GM12875 (cell line): ENCODE measurements at regions not wholly inside any gene's neighbourhood (a gene's known extent, or its start where the extent isn't known, plus 50 kb on each side); places are given as distances from the start of the nearest gene placed in this dataset.

Experiments used
- H3K4me3 ChIP-seq: one replicate; pipeline ENCODE4 v1.5.1; 2011; ENCODE audit warnings: low read depth, low read length, control low read depth
- TF ChIP-seq, protein P1 (sequence below): IDR thresholded peaks from 2 replicates; pipeline ENCODE4 v1.5.1; 2011; ENCODE audit warnings: low read depth, mild to moderate bottlenecking, control low read depth, inconsistent platforms, low read length, moderate library complexity, borderline replicate concordance; ENCODE audit not compliant: insufficient read depth

DNA sequence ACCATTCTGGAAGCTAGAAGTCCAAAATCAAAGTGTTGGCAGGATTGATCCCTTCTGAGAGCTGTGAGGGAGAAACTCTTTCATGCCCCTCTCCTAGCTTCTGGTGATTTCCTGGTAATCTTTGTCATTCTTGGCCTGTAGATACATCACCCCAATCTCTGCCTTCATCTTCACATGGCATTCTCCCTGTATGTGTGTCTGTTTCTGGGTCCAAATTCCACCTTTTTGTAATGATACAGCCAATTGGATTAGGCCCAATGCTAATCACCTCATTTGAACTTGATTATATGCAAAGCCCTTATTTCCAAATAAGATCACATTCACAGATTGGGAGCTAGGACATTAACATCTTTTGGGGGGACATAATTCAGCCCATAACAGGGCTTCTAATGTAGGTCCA, 76.9 kb upstream of the MBIP start:
- TF ChIP-seq, protein P1, sequence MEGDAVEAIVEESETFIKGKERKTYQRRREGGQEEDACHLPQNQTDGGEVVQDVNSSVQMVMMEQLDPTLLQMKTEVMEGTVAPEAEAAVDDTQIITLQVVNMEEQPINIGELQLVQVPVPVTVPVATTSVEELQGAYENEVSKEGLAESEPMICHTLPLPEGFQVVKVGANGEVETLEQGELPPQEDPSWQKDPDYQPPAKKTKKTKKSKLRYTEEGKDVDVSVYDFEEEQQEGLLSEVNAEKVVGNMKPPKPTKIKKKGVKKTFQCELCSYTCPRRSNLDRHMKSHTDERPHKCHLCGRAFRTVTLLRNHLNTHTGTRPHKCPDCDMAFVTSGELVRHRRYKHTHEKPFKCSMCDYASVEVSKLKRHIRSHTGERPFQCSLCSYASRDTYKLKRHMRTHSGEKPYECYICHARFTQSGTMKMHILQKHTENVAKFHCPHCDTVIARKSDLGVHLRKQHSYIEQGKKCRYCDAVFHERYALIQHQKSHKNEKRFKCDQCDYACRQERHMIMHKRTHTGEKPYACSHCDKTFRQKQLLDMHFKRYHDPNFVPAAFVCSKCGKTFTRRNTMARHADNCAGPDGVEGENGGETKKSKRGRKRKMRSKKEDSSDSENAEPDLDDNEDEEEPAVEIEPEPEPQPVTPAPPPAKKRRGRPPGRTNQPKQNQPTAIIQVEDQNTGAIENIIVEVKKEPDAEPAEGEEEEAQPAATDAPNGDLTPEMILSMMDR: no peak
- H3K4me3 ChIP-seq: no peak overlapping the region

DNA sequence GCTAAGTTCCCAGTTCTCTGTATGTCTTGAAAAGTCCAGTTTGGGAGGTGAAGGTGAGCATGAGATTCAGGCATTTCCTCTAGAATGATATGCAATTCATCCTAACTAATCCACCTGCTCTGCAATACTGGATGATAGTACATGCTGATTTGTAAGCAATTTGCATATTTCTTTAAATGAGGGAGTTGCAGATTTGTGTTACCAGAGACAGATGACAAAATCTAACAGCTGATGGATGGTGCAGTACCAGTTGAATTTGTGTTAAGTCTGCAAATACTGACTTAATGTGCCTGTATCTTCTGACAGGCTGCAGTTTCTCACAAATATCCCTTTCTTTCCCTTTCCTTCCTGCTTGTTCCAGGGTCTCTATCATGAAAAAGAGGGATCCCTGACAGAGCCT, 76.4 kb upstream of the MBIP start:
- TF ChIP-seq, protein P1: no peak
- H3K4me3 ChIP-seq: no peak overlapping the region

DNA sequence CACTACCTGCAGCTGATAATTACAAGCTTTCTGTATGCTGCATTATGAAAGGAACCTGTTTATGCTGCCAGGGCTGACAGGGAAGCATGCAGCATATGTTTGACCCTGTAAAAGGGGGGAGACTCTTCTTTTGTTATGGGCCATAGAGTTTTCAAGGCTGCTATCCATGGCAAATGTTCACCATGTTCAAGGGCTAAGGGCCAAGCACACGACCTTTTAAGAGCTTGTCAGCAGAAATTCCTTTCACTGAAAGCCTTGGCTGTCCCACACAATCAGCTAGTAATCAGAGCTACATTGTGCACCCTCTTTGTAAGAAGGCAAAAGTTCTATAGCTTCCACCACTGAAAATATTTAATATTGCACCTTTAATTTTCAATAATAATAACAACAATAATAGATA, 74.2 kb upstream of the MBIP start:
- no peak overlapping the region for H3K4me3 ChIP-seq
- TF ChIP-seq, protein P1: no peak

DNA sequence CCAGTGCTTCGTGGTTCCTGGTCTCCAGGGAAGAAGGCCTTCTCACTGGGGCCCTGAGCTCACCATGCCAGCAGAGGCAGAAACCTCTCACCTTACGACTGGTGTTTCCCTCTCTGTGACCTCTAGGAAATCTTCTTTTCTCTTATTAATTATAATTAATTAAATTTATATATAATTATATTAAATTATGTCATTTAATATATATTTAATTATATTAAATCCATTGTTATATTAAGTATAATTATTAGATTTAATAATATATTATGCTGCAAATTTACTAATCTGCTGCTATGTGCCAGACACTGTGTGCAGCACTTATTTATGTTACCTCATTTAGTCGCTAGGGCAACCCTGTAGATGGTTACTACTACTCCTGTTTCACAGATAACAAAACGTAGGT, 70.3 kb upstream of the MBIP start:
- no peak overlapping the region for H3K4me3 ChIP-seq
- TF ChIP-seq, protein P1: no peak

DNA sequence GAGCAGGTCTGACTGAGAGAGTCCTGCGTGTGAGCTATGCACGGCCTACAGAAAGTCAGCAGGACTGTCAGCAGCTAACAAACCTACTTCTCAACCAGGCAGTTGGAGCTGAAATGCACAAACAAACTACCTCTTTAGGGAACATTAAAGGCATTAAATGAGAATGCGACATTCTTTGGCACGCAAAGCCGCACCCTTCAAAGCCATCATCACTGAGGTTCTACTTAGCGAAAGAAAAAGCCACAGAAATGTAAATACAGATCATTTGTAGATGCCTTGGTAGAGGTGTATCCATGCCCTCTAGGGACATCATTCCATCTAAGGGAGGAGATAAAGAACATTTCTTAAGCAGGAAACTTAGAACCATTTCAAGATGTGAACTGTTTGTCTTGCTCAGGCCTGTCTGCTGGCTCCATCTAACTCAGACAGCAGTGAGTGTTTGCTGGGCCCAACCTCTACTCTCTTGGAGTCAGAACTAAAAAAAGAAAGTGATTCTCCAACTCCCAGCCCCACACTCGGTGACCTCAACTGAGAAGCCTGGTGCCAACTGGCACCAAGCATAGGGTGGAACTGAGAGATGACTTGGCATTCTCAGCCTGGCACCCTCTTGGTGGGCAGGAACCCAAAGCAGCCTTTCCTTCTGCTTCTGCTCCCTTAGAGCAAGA, 63.5 kb upstream of the MBIP start:
- TF ChIP-seq, protein P1: no peak
- H3K4me3 ChIP-seq: no peak overlapping the region

DNA sequence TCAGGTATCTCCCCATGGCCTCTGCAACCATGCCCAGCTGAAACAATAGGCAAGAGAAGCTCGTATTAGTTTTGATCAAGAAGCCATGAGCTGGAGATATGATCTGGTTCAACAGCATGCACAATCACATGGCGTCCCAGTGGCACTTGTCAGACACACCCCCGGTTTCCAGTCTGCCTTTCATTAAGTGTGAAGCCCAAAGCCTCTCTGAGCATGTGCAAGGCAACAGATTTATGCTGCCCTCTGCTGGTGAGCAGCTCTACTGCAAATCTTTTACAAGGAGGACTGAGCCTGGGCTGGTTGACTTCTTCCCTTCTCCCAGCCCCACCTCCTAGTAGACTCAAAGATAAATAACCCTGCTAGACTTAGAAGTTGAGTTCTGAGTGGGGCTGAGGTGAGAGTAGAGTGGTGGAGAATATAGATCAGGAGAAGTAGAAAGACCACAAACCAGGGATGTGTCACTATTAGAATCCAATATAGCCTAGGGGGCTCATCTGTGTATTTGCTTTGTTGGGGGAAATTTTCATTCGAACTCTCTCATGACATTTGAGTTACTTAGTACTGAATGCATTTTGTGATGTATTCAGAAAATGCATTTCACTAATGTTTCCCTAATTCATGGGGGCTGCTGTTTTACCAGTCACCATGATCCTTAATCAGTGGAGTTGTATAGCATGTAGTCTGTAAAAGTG, 53.7 kb upstream of the MBIP start:
- TF ChIP-seq, protein P1: peak; percentile 84
- H3K4me3 ChIP-seq: no peak overlapping the region
